Thoracic aorta (tissue), 2 donors: ENCODE measurements at regions not wholly inside any gene's neighbourhood (a gene's known extent, or its start where the extent isn't known, plus 50 kb on each side); places are given as distances from the start of the nearest gene placed in this dataset.

ENCODE experiments used
- ATAC-seq: fragments of 150-250 bp; one replicate; pipeline ENCODE4 v1.8.0; 2017; ENCODE audit warnings: low read depth; ENCODE audit not compliant: insufficient number of reproducible peaks, low FRiP score
- DNase-seq: peaks from one replicate; pipeline ENCODE4 v3.0.0-alpha.2; 2020; ENCODE audit warnings: low spot score
- H3K27ac ChIP-seq, 2 donors: fragments of 200-600 bp; sonication (generic); 1 replicate in 1 of 2; 2 replicates in 1 of 2; pipeline ENCODE4 v1.5.1; 2016; ENCODE audit warnings: mild to moderate bottlenecking in 2 of 2, moderate library complexity in 2 of 2
- H3K27me3 ChIP-seq: fragments of 200-600 bp; sonication (generic); replicated peaks from 2 replicates; pipeline ENCODE4 v1.6.0; 2016; ENCODE audit warnings: mild to moderate bottlenecking; ENCODE audit not compliant: insufficient read depth
- H3K36me3 ChIP-seq: fragments of 200-600 bp; sonication (generic); one replicate; pipeline ENCODE4 v1.5.1; 2016
- H3K4me1 ChIP-seq, 2 donors: fragments of 200-600 bp; sonication (generic); 1 replicate in 1 of 2; 2 replicates in 1 of 2; pipeline versions ENCODE4 v1.5.1 to v1.6.0; 2016; ENCODE audit warnings: low read depth in 2 of 2, mild to moderate bottlenecking in 1 of 2; ENCODE audit not compliant: control insufficient read depth in 1 of 2
- H3K4me3 ChIP-seq: fragments of 200-600 bp; sonication (generic); 2 replicates; pipeline ENCODE4 v1.5.1; 2016; ENCODE audit warnings: mild to moderate bottlenecking
- H3K9me3 ChIP-seq: fragments of 200-600 bp; sonication (generic); 2 replicates; pipeline ENCODE4 v1.5.1; 2016
- CTCF ChIP-seq: fragments of 200-600 bp; sonication (generic); IDR thresholded peaks from one replicate; pipeline ENCODE4 v1.5.1; 2019; ENCODE audit warnings: antibody characterized with exemption

GRCh38 chr9:108386859-108387384 lies 468.9 kb downstream of the ACTL7B start:
- no peaks in the 10 kb centered on the region for H3K4me1 ChIP-seq
- TF ChIP-seq CTCF = no peak
- H3K27me3 ChIP-seq = no peaks in the 10 kb centered on the region
- no peaks in the 10 kb centered on the region for H3K9me3 ChIP-seq
- no peaks in the 10 kb centered on the region for H3K36me3 ChIP-seq
- no peak overlapping the region for H3K27ac ChIP-seq
- no peak overlapping the region for H3K4me3 ChIP-seq
- DNase-seq (no peak), ATAC-seq (no peak)

GRCh38 chr9:108386032-108386431 lies 469.8 kb downstream of the ACTL7B start:
- no peaks in the 10 kb centered on the region for H3K9me3 ChIP-seq
- DNase-seq (no peak), ATAC-seq (no peak)
- H3K36me3 ChIP-seq = no peaks in the 10 kb centered on the region
- no peaks in the 10 kb centered on the region for H3K4me1 ChIP-seq
- H3K4me3 ChIP-seq = no peak overlapping the region
- H3K27me3 ChIP-seq = no peaks in the 10 kb centered on the region
- no peak for TF ChIP-seq CTCF
- H3K27ac ChIP-seq = no peak overlapping the region

GRCh38 chr9:108383796-108384195 lies 472.0 kb downstream of the ACTL7B start:
- Histone ChIP-seq H3K4me3 (no peak overlapping the region), H3K27ac (no peak overlapping the region), H3K27me3 (no peaks in the 10 kb centered on the region), H3K36me3 (no peaks in the 10 kb centered on the region), H3K4me1 (no peaks in the 10 kb centered on the region), H3K9me3 (no peaks in the 10 kb centered on the region)
- ATAC-seq = no peak
- no peak for DNase-seq
- no peak for TF ChIP-seq CTCF

- no peak overlapping the region for H3K27ac ChIP-seq
- TF ChIP-seq CTCF = no peak
- H3K9me3 ChIP-seq = no peaks in the 10 kb centered on the region
- H3K4me3 ChIP-seq = no peak overlapping the region
- no peaks in the 10 kb centered on the region for H3K27me3 ChIP-seq
- H3K4me1 ChIP-seq = no peaks in the 10 kb centered on the region
- ATAC-seq = no peak
- DNase-seq = no peak
- H3K36me3 ChIP-seq = no peaks in the 10 kb centered on the region
Observed at GRCh38 chr9:108382310-108382709, 473.5 kb downstream of the ACTL7B start.

- ATAC-seq (no peak), DNase-seq (no peak)
- no peak overlapping the region for H3K27ac ChIP-seq
- H3K4me3 ChIP-seq = no peak overlapping the region
- no peaks in the 10 kb centered on the region for H3K27me3 ChIP-seq
- H3K36me3 ChIP-seq = no peaks in the 10 kb centered on the region
- TF ChIP-seq CTCF = no peak
- peaks cover 5% of the 10 kb centered on the region for H3K9me3 ChIP-seq
- no peaks in the 10 kb centered on the region for H3K4me1 ChIP-seq
Observed at GRCh38 chr9:108377881-108378280, 477.9 kb downstream of the ACTL7B start.
